T-cell (primary cell): ENCODE measurements at regions not wholly inside any gene's neighbourhood (a gene's known extent, or its start where the extent isn't known, plus 50 kb on each side); places are given as distances from the start of the nearest gene placed in this dataset.

Experiments
- ATAC-seq, 4 experiments: fragments of 200-7000 bp in 3 of 4; fragments of 150-1000 bp in 1 of 4; cut with Tn5 transposase; replicated peaks in 1 of 4; 1 replicate in 3 of 4; 2 replicates in 1 of 4; pipeline ENCODE4 v1.10.0; 2021; ENCODE audit warnings: moderate library complexity in 3 of 4, mild to moderate bottlenecking in 2 of 4, moderate number of reproducible peaks in 1 of 4
- CTCF ChIA-PET, 2 donors: fragments of 300-600 bp; sonication (Branson Sonifier 250); formaldehyde crosslinking; loops; one replicate each; lab custom pipeline; 2022; ENCODE audit warnings: antibody characterized with exemption in 2 of 2; lab: Charles Lee
- POLR2A ChIA-PET, 2 donors: fragments of 300-600 bp; sonication (Branson Sonifier 250); formaldehyde crosslinking; loops; one replicate each; lab custom pipeline; 2022; ENCODE audit warnings: antibody characterized with exemption in 2 of 2; lab: Charles Lee
- DNase-seq, 35 experiments: peaks; one replicate each; pipeline versions ENCODE4 v3.0.0 to v3.0.0-alpha.2; 2013 to 2023
- H3K27ac ChIP-seq: one replicate; pipeline ENCODE4 v1.5.1; 2013; ENCODE audit warnings: low read length
- H3K27me3 ChIP-seq, 2 experiments: replicated peaks in 1 of 2; 1 replicate in 1 of 2; 2 replicates in 1 of 2; pipeline versions ENCODE4 v1.6.1 to v1.7.0; 2013; ENCODE audit warnings: low read length in 1 of 2, mixed read lengths in 1 of 2; ENCODE audit not compliant: control insufficient read depth in 2 of 2, insufficient read depth in 2 of 2; ENCODE audit errors: extremely low read depth in 1 of 2
- H3K36me3 ChIP-seq, 2 donors: 1 replicate in 1 of 2; 2 replicates in 1 of 2; pipeline versions ENCODE4 v1.6.1 to v1.7.0; 2013; ENCODE audit warnings: low read length in 1 of 2; ENCODE audit not compliant: control insufficient read depth in 2 of 2, insufficient read depth in 1 of 2; ENCODE audit errors: extremely low read depth in 1 of 2
- H3K4me1 ChIP-seq, 2 experiments: 1 replicate in 1 of 2; 2 replicates in 1 of 2; pipeline versions ENCODE4 v1.6.1 to v1.7.0; 2013; ENCODE audit warnings: low read length in 2 of 2, mixed read lengths in 1 of 2; ENCODE audit not compliant: insufficient read depth in 2 of 2, control insufficient read depth in 1 of 2; ENCODE audit errors: extremely low read depth in 1 of 2
- H3K4me3 ChIP-seq, 2 donors: 1 replicate in 1 of 2; 2 replicates in 1 of 2; pipeline versions ENCODE4 v1.5.1 to v1.7.0; 2013; ENCODE audit warnings: mild to moderate bottlenecking in 2 of 2, low read length in 1 of 2, moderate library complexity in 1 of 2; ENCODE audit not compliant: control insufficient read depth in 1 of 2; ENCODE audit errors: extremely low read depth in 1 of 2
- H3K9me3 ChIP-seq: 2 replicates; pipeline ENCODE4 v1.7.0; 2013
- H3K27ac Mint-ChIP-seq, 2 donors: one replicate each; pipeline ENCODE4 v1.8.0; 2020 to 2021; ENCODE audit warnings: mild to moderate bottlenecking in 2 of 2, mixed read lengths in 2 of 2
- H3K27me3 Mint-ChIP-seq, 2 donors: one replicate each; pipeline ENCODE4 v1.8.0; 2021 to 2022; ENCODE audit warnings: mixed read lengths in 2 of 2
- H3K36me3 Mint-ChIP-seq: one replicate; pipeline ENCODE4 v1.8.0; 2021; ENCODE audit warnings: mixed read lengths
- H3K4me1 Mint-ChIP-seq, 3 donors: one replicate each; pipeline ENCODE4 v1.8.0; 2020 to 2022; ENCODE audit warnings: mixed read lengths in 3 of 3, mild to moderate bottlenecking in 1 of 3
- H3K4me3 Mint-ChIP-seq, 3 donors: one replicate each; pipeline ENCODE4 v1.8.0; 2020 to 2022; ENCODE audit warnings: mild to moderate bottlenecking in 3 of 3, mixed read lengths in 3 of 3, moderate library complexity in 3 of 3
- H3K9me3 Mint-ChIP-seq, 3 donors: one replicate each; pipeline ENCODE4 v1.8.0; 2020 to 2022; ENCODE audit warnings: mixed read lengths in 3 of 3
- WGBS: methylation state at CpG from one replicate; pipeline ENCODE4 v1.1.5; 2013; ENCODE audit warnings: missing lambda C conversion rate; ENCODE audit not compliant: insufficient coverage; 5-methylcytosine and 5-hydroxymethylcytosine counted together

GRCh38 chr5:116912221-116912620 lies 337.6 kb upstream of the SEMA6A start:
- no peak overlapping the region for H3K27ac ChIP-seq
- H3K36me3 ChIP-seq, result no peaks in the 10 kb centered on the region
- no peak for DNase-seq
- Mint-ChIP-seq H3K36me3 (no peaks in the 10 kb centered on the region), H3K9me3 (peaks cover 0 to 4% (median 4%) of the 10 kb centered on the region in 3 donors), H3K4me3 (no peak overlapping the region), H3K27ac (no peak overlapping the region), H3K27me3 (no peaks in the 10 kb centered on the region), H3K4me1 (no peaks in the 10 kb centered on the region)
- no CpG with 5 or more reads among the region's 1 CpG for WGBS
- CTCF ChIA-PET, result no interaction called here
- POLR2A ChIA-PET, result no interaction called here
- no peaks in the 10 kb centered on the region for H3K27me3 ChIP-seq
- no peak overlapping the region for H3K4me3 ChIP-seq
- no peaks in the 10 kb centered on the region for H3K4me1 ChIP-seq
- no peak for ATAC-seq
- H3K9me3 ChIP-seq, result no peaks in the 10 kb centered on the region

GRCh38 chr5:116911074-116911473 lies 336.5 kb upstream of the SEMA6A start:
- POLR2A ChIA-PET, result no interaction called here
- CTCF ChIA-PET, result no interaction called here
- Histone ChIP-seq H3K36me3 (no peaks in the 10 kb centered on the region), H3K27me3 (no peaks in the 10 kb centered on the region), H3K4me1 (no peaks in the 10 kb centered on the region), H3K9me3 (no peaks in the 10 kb centered on the region), H3K4me3 (no peak overlapping the region), H3K27ac (no peak overlapping the region)
- H3K4me1 Mint-ChIP-seq, result no peaks in the 10 kb centered on the region
- ATAC-seq (no peak), DNase-seq (no peak)
- H3K36me3 Mint-ChIP-seq, result no peaks in the 10 kb centered on the region
- no peaks in the 10 kb centered on the region for H3K27me3 Mint-ChIP-seq
- H3K4me3 Mint-ChIP-seq, result no peak overlapping the region
- no CpG with 5 or more reads among the region's 1 CpG for WGBS
- H3K9me3 Mint-ChIP-seq, result peaks cover 0 to 4% (median 4%) of the 10 kb centered on the region in 3 donors
- H3K27ac Mint-ChIP-seq, result no peak overlapping the region

GRCh38 chr5:116908537-116908936 lies 333.9 kb upstream of the SEMA6A start:
- H3K4me1 ChIP-seq, result no peaks in the 10 kb centered on the region
- no peaks in the 10 kb centered on the region for H3K36me3 ChIP-seq
- Mint-ChIP-seq H3K9me3 (peaks cover 0 to 4% (median 0%) of the 10 kb centered on the region in 3 donors), H3K4me3 (no peak overlapping the region), H3K27me3 (no peaks in the 10 kb centered on the region), H3K4me1 (no peaks in the 10 kb centered on the region), H3K36me3 (no peaks in the 10 kb centered on the region), H3K27ac (no peak overlapping the region)
- WGBS, result no CpG with 5 or more reads among the region's 1 CpG
- POLR2A ChIA-PET, result no interaction called here
- DNase-seq, result no peak
- ATAC-seq, result no peak
- no peak overlapping the region for H3K4me3 ChIP-seq
- H3K27me3 ChIP-seq, result no peaks in the 10 kb centered on the region
- no peak overlapping the region for H3K27ac ChIP-seq
- H3K9me3 ChIP-seq, result no peaks in the 10 kb centered on the region
- CTCF ChIA-PET, result no interaction called here

DNA sequence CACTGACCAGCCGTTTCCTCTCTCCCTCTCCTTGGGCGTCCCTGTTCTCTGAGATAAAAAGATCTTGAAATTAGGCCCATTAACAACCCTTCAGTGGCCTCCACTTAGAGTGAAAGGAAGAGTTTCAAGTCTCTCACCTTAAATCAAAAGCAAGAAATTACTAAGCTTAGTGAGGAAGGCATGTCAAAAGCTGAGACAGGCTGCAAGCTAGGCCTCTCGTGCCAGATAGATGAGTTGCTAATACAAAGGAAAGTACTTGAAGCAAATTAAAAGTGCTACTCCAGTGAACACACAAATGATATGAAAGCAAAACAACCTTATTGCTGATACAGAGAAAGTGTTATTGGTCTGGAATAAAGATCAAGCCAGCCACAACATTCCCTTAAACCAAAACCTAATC lies 331.3 kb upstream of the SEMA6A start:
- H3K4me3 Mint-ChIP-seq, result no peak overlapping the region
- no peaks in the 10 kb centered on the region for H3K9me3 ChIP-seq
- ChIA-PET CTCF (no interaction called here), POLR2A (no interaction called here)
- no peaks in the 10 kb centered on the region for H3K36me3 Mint-ChIP-seq
- H3K36me3 ChIP-seq, result no peaks in the 10 kb centered on the region
- no peaks in the 10 kb centered on the region for H3K4me1 Mint-ChIP-seq
- ATAC-seq (no peak), DNase-seq (no peak)
- H3K4me1 ChIP-seq, result no peaks in the 10 kb centered on the region
- H3K27me3 ChIP-seq, result no peaks in the 10 kb centered on the region
- WGBS, result no CpG with 5 or more reads among the region's 3 CpGs
- no peaks in the 10 kb centered on the region for H3K27me3 Mint-ChIP-seq
- H3K27ac Mint-ChIP-seq, result no peak overlapping the region
- H3K4me3 ChIP-seq, result no peak overlapping the region
- no peaks in the 10 kb centered on the region for H3K9me3 Mint-ChIP-seq
- H3K27ac ChIP-seq, result no peak overlapping the region

DNA sequence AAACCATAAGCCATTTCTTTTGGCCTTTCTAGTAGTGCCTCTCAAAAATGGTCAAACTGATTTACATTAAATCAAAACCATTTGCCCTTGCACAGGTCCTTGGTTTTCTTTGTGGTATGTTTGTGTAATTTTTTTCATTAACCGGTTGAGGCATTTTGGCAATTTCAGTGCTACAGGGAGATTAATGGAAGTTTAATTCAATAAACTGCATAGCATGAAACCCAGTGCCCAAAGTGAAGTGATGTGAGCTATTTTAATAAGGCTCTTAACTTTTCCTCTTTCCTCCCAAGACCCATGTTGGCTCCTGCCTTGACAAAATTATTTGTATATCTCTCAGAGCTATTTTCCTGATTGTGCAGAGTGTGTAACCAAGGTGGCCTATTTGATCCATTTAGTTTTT lies 326.2 kb upstream of the SEMA6A start:
- no peak for DNase-seq

DNA sequence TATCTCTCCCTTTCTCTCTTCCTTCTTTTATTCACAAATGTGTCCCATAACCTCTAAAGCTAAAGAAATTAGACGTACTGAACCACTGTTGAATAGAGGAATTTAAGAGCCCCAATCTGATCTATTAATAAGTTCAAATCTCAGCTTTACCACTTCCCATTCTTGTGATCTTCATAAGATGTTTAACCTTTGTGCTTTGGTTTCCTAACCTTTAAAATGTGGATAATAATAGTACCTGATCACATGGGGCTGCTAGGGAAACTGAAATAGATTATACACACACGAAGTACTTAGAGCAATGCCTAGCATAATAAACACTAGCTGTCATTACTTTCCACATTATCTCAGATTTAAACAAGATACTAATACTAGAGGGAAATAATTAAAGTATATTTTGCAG lies 324.3 kb upstream of the SEMA6A start:
- no peaks in the 10 kb centered on the region for H3K27me3 Mint-ChIP-seq
- no CpG with 5 or more reads among the region's 2 CpGs for WGBS

More for the DNA sequence above, 326.2 kb upstream of the SEMA6A start:
- Mint-ChIP-seq H3K27me3 (no peaks in the 10 kb centered on the region), H3K36me3 (no peaks in the 10 kb centered on the region), H3K27ac (no peak overlapping the region), H3K4me3 (no peak overlapping the region), H3K9me3 (no peaks in the 10 kb centered on the region), H3K4me1 (no peaks in the 10 kb centered on the region)
- no peaks in the 10 kb centered on the region for H3K9me3 ChIP-seq
- no peaks in the 10 kb centered on the region for H3K36me3 ChIP-seq
- ATAC-seq, result no peak
- ChIA-PET POLR2A (no interaction called here), CTCF (no interaction called here)
- no peaks in the 10 kb centered on the region for H3K27me3 ChIP-seq
- WGBS, result no CpG with 5 or more reads among the region's 1 CpG
- no peak overlapping the region for H3K4me3 ChIP-seq
- H3K4me1 ChIP-seq, result no peaks in the 10 kb centered on the region
- no peak overlapping the region for H3K27ac ChIP-seq

DNA sequence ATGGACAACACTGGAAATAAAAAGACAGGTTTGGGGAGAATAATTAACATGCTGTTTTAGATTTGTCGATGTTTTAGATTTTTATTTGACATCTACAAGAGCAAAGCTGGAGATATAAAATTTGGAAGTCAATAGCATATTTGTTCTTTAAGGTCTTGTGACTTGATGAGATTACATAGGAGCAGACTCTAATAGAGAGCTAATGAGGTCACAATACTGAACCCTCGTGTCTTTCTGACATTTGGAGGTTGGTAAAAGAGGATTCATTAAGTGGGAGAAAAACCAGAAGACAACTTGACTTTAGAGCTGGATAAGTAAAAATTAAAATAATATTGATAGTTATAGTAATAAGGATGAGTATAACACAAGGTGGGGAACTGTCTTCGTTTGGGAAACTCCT lies 322.7 kb upstream of the SEMA6A start:
- H3K27ac Mint-ChIP-seq, result no peak overlapping the region

More for the DNA sequence above, 324.3 kb upstream of the SEMA6A start:
- Histone ChIP-seq H3K36me3 (no peaks in the 10 kb centered on the region), H3K27me3 (no peaks in the 10 kb centered on the region), H3K4me3 (no peak overlapping the region), H3K9me3 (no peaks in the 10 kb centered on the region), H3K4me1 (no peaks in the 10 kb centered on the region), H3K27ac (no peak overlapping the region)
- Mint-ChIP-seq H3K36me3 (no peaks in the 10 kb centered on the region), H3K9me3 (no peaks in the 10 kb centered on the region), H3K27ac (no peak overlapping the region), H3K4me3 (no peak overlapping the region), H3K4me1 (no peaks in the 10 kb centered on the region)
- DNase-seq, result no peak
- no peak for ATAC-seq
- CTCF ChIA-PET, result no interaction called here
- POLR2A ChIA-PET, result no interaction called here

More for the DNA sequence above, 322.7 kb upstream of the SEMA6A start:
- H3K4me1 Mint-ChIP-seq, result no peaks in the 10 kb centered on the region
- H3K4me3 Mint-ChIP-seq, result no peak overlapping the region
- H3K9me3 Mint-ChIP-seq, result no peaks in the 10 kb centered on the region
- H3K27me3 Mint-ChIP-seq, result no peaks in the 10 kb centered on the region
- H3K27ac ChIP-seq, result no peak overlapping the region
- 71% methylated on average over 1 of the region's 3 CpGs for WGBS
- no peaks in the 10 kb centered on the region for H3K4me1 ChIP-seq
- no peak overlapping the region for H3K4me3 ChIP-seq
- POLR2A ChIA-PET, result no interaction called here
- CTCF ChIA-PET, result no interaction called here
- ATAC-seq (no peak), DNase-seq (no peak)
- no peaks in the 10 kb centered on the region for H3K36me3 Mint-ChIP-seq
- H3K36me3 ChIP-seq, result no peaks in the 10 kb centered on the region
- no peaks in the 10 kb centered on the region for H3K9me3 ChIP-seq
- H3K27me3 ChIP-seq, result no peaks in the 10 kb centered on the region
